ENCODE measurements at regions not wholly inside any gene's neighbourhood (a gene's known extent, or its start where the extent isn't known, plus 50 kb on each side); places are given as distances from the start of the nearest gene placed in this dataset.

GRCh38 chr11:123305601-123306375 lies 110.7 kb upstream of the CLMP start:
- no peak for DNase-seq (ENCODE audit: low spot score in 2 of 2)
- FAIRE-seq: no peak

GRCh38 chr11:123304828-123305466 lies 109.9 kb upstream of the CLMP start:
- FAIRE-seq: no peak
- no peak for DNase-seq (ENCODE audit: low spot score in 2 of 2)

GRCh38 chr11:123303924-123304323 lies 108.9 kb upstream of the CLMP start:
- DNase-seq (ENCODE audit: low spot score in 2 of 2): no peak

GRCh38 chr11:123302751-123303195 lies 107.7 kb upstream of the CLMP start:
- no peak for DNase-seq (ENCODE audit: low spot score in 2 of 2)

More at GRCh38 chr11:123303924-123304323, 108.9 kb upstream of the CLMP start:
- FAIRE-seq: no peak

GRCh38 chr11:123301696-123302400 lies 106.8 kb upstream of the CLMP start:
- DNase-seq (ENCODE audit: low spot score in 2 of 2): peak; percentile 56 to 75

More at GRCh38 chr11:123302751-123303195, 107.7 kb upstream of the CLMP start:
- no peak for FAIRE-seq

GRCh38 chr11:123301013-123301591 lies 106.1 kb upstream of the CLMP start:
- DNase-seq (ENCODE audit: low spot score in 2 of 2) (no peak), FAIRE-seq (no peak)

More at GRCh38 chr11:123301696-123302400, 106.8 kb upstream of the CLMP start:
- no peak for FAIRE-seq

GRCh38 chr11:123299721-123300120 lies 104.7 kb upstream of the CLMP start:
- DNase-seq (ENCODE audit: low spot score in 2 of 2) (no peak), FAIRE-seq (no peak)

- FAIRE-seq: no peak
- no peak for DNase-seq (ENCODE audit: low spot score in 2 of 2)
Observed at GRCh38 chr11:123298488-123299447, 103.7 kb upstream of the CLMP start.

GRCh38 chr11:123292647-123293046 lies 97.6 kb upstream of the CLMP start:
- FAIRE-seq (no peak), DNase-seq (ENCODE audit: low spot score in 2 of 2) (no peak)

GRCh38 chr11:123291201-123291869 lies 96.3 kb upstream of the CLMP start:
- FAIRE-seq: no peak
- DNase-seq (ENCODE audit: low spot score in 2 of 2): no peak

GRCh38 chr11:123286761-123287160 lies 91.7 kb upstream of the CLMP start:
- DNase-seq (ENCODE audit: low spot score in 2 of 2) (no peak), FAIRE-seq (no peak)

- no peak for FAIRE-seq
Observed at GRCh38 chr11:123286255-123286654, 91.2 kb upstream of the CLMP start.

GRCh38 chr11:123284454-123284853 lies 89.4 kb upstream of the CLMP start:
- FAIRE-seq (no peak), DNase-seq (ENCODE audit: low spot score in 2 of 2) (no peak)

More at GRCh38 chr11:123286255-123286654, 91.2 kb upstream of the CLMP start:
- no peak for DNase-seq (ENCODE audit: low spot score in 2 of 2)

GRCh38 chr11:123282597-123282996 lies 87.5 kb upstream of the CLMP start:
- DNase-seq (ENCODE audit: low spot score in 2 of 2): no peak
- no peak for FAIRE-seq

GRCh38 chr11:123273616-123274015 lies 78.6 kb upstream of the CLMP start:
- DNase-seq (ENCODE audit: low spot score in 2 of 2) (no peak), FAIRE-seq (no peak)

- DNase-seq (ENCODE audit: low spot score in 2 of 2) (no peak), FAIRE-seq (no peak)
Observed at GRCh38 chr11:123272565-123272964, 77.5 kb upstream of the CLMP start.

GRCh38 chr11:123268156-123268555 lies 73.1 kb upstream of the CLMP start:
- no peak for DNase-seq (ENCODE audit: low spot score in 2 of 2)
- FAIRE-seq: no peak

GRCh38 chr11:123265951-123266350 lies 70.9 kb upstream of the CLMP start:
- no peak for DNase-seq (ENCODE audit: low spot score in 2 of 2)
- no peak for FAIRE-seq

GRCh38 chr11:123264431-123264780 lies 69.4 kb upstream of the CLMP start:
- DNase-seq (ENCODE audit: low spot score in 2 of 2) (no peak), FAIRE-seq (no peak)
